Lung (tissue), 11 donors: ENCODE measurements at regions not wholly inside any gene's neighbourhood (a gene's known extent, or its start where the extent isn't known, plus 50 kb on each side); places are given as distances from the start of the nearest gene placed in this dataset.

Source experiments
- ATAC-seq: fragments of 200-7000 bp; cut with Tn5 transposase; one replicate; pipeline ENCODE4 v1.9.1; 2020; ENCODE audit warnings: moderate number of reproducible peaks; ENCODE audit not compliant: insufficient read depth, low FRiP score
- DNase-seq, 3 donors: peaks; one replicate each; pipeline ENCODE4 v3.0.0-alpha.2; 2013 to 2017
- H3K27ac ChIP-seq, 2 donors: one replicate each; pipeline ENCODE4 v1.5.1; 2013; ENCODE audit warnings: mild to moderate bottlenecking in 2 of 2, moderate library complexity in 2 of 2, control low read depth in 1 of 2, inconsistent platforms in 1 of 2, low read depth in 1 of 2, low read length in 1 of 2
- H3K27me3 ChIP-seq, 3 donors: one replicate each; pipeline ENCODE4 v1.5.1; 2013; ENCODE audit warnings: low read length in 2 of 3; ENCODE audit not compliant: control insufficient read depth in 3 of 3, insufficient read depth in 3 of 3
- H3K36me3 ChIP-seq, 4 donors: one replicate each; pipeline ENCODE4 v1.5.1; 2013; ENCODE audit warnings: low read length in 4 of 4, mild to moderate bottlenecking in 1 of 4, moderate library complexity in 1 of 4; ENCODE audit not compliant: control insufficient read depth in 4 of 4, insufficient read depth in 4 of 4
- H3K4me1 ChIP-seq, 5 donors: one replicate each; pipeline ENCODE4 v1.5.1; 2013; ENCODE audit warnings: low read length in 5 of 5, mild to moderate bottlenecking in 2 of 5, moderate library complexity in 1 of 5; ENCODE audit not compliant: control insufficient read depth in 5 of 5, insufficient read depth in 5 of 5
- H3K4me3 ChIP-seq: one replicate; pipeline ENCODE4 v1.5.1; 2013; ENCODE audit warnings: mild to moderate bottlenecking, control low read depth, moderate library complexity
- H3K9ac ChIP-seq, 2 donors: one replicate each; pipeline ENCODE4 v1.5.1; 2013; ENCODE audit warnings: low read length in 2 of 2, control low read depth in 1 of 2; ENCODE audit not compliant: insufficient read depth in 1 of 2
- H3K9me3 ChIP-seq, 4 donors: one replicate each; pipeline ENCODE4 v1.5.1; 2013; ENCODE audit warnings: low read length in 3 of 4, mild to moderate bottlenecking in 1 of 4, moderate library complexity in 1 of 4; ENCODE audit not compliant: control insufficient read depth in 4 of 4, insufficient read depth in 3 of 4
- CTCF ChIP-seq: IDR thresholded peaks from 2 replicates; pipeline ENCODE4 v1.5.1; 2012; ENCODE audit warnings: mild to moderate bottlenecking; ENCODE audit errors: control extremely low read depth, extremely low read depth
- WGBS, 2 donors: extraction: QIAGEN DNeasy Blood & Tissue Kit; methylation state at CpG; one replicate each; pipeline ENCODE4 v1.1.7; 2013; 5-methylcytosine and 5-hydroxymethylcytosine counted together
- donor health status: control.
- donor health status: control.
- donor health status: Bipolar disorder and iron deficiency.
- donor health status: healthy.
- donor health status: DM: yes; HTN: yes; CAD: no.

- DNase-seq (no peak), ATAC-seq (no peak)
- H3K27ac ChIP-seq = no peak overlapping the region
- H3K4me3 ChIP-seq = no peak overlapping the region
- peaks cover 0 to 8% (median 2%) of the 10 kb centered on the region in 3 donors for H3K27me3 ChIP-seq
- no peaks in the 10 kb centered on the region for H3K36me3 ChIP-seq
- peaks cover 0 to 10% (median 5%) of the 10 kb centered on the region in 4 donors for H3K9me3 ChIP-seq
- 65 to 71% methylated on average over 5 of the region's 5 CpGs for WGBS, 2 donors
- H3K4me1 ChIP-seq = no peaks in the 10 kb centered on the region
- no peak for TF ChIP-seq CTCF
- H3K9ac ChIP-seq = no peak overlapping the region
Measured at GRCh38 chr11:133660202-133660568, 127.9 kb upstream of the OPCML start.

GRCh38 chr11:133659538-133660201, 127.4 kb upstream of the OPCML start:
- H3K36me3 ChIP-seq = no peaks in the 10 kb centered on the region
- no peak overlapping the region for H3K27ac ChIP-seq
- peaks cover 0 to 10% (median 5%) of the 10 kb centered on the region in 4 donors for H3K9me3 ChIP-seq
- no peak for TF ChIP-seq CTCF
- H3K9ac ChIP-seq = no peak overlapping the region
- no peak overlapping the region for H3K4me3 ChIP-seq
- H3K4me1 ChIP-seq = no peaks in the 10 kb centered on the region
- H3K27me3 ChIP-seq = peaks cover 0 to 10% (median 2%) of the 10 kb centered on the region in 3 donors
- no peak for ATAC-seq
- 54 to 55% methylated on average over 8 of the region's 8 CpGs for WGBS, 2 donors
- DNase-seq = no peak

- Histone ChIP-seq H3K27ac (no peak overlapping the region), H3K9me3 (peaks cover 0 to 10% (median 5%) of the 10 kb centered on the region in 4 donors), H3K4me3 (no peak overlapping the region), H3K36me3 (no peaks in the 10 kb centered on the region), H3K27me3 (peaks cover 0 to 14% (median 8%) of the 10 kb centered on the region in 3 donors), H3K4me1 (no peaks in the 10 kb centered on the region), H3K9ac (no peak overlapping the region)
- no peak for ATAC-seq
- no peak for TF ChIP-seq CTCF
- DNase-seq = no peak
- WGBS, 2 donors = 57 to 63% methylated on average over 3 of the region's 3 CpGs
Measured at GRCh38 chr11:133657054-133657453, 124.8 kb upstream of the OPCML start.

GRCh38 chr11:133656082-133656635, 123.9 kb upstream of the OPCML start:
- Histone ChIP-seq H3K36me3 (no peaks in the 10 kb centered on the region), H3K27ac (no peak overlapping the region), H3K9me3 (peaks cover 0 to 10% (median 5%) of the 10 kb centered on the region in 4 donors), H3K4me3 (no peak overlapping the region), H3K4me1 (no peaks in the 10 kb centered on the region), H3K9ac (no peak overlapping the region), H3K27me3 (peaks cover 0 to 14% (median 8%) of the 10 kb centered on the region in 3 donors)
- ATAC-seq (no peak), DNase-seq (no peak)
- 76 to 87% methylated on average over 13 of the region's 13 CpGs for WGBS, 2 donors
- TF ChIP-seq CTCF = no peak
